GM21528 (cell line): ENCODE measurements at regions not wholly inside any gene's neighbourhood (a gene's known extent, or its start where the extent isn't known, plus 50 kb on each side); places are given as distances from the start of the nearest gene placed in this dataset.

Source experiments
- ATAC-seq: cut with Tn5 transposase; IDR thresholded peaks from one replicate; pipeline ENCODE4 v1.9.1; 2021; ENCODE audit warnings: mild to moderate bottlenecking, moderate library complexity; ENCODE audit not compliant: unreplicated experiment, low FRiP score

- no peak for ATAC-seq
Measured at GRCh38 chr16:49084628-49085390, 196.8 kb downstream of the CBLN1 start.

GRCh38 chr16:49081554-49081953 lies 200.1 kb downstream of the CBLN1 start:
- ATAC-seq, result no peak

- no peak for ATAC-seq
Measured at GRCh38 chr16:49081086-49081485, 200.6 kb downstream of the CBLN1 start.

GRCh38 chr16:49078571-49078970 lies 203.1 kb downstream of the CBLN1 start:
- ATAC-seq, result no peak

- ATAC-seq, result no peak
Measured at GRCh38 chr16:49078104-49078503, 203.5 kb downstream of the CBLN1 start.

- no peak for ATAC-seq
Measured at GRCh38 chr16:49075709-49076108, 205.9 kb downstream of the CBLN1 start.

GRCh38 chr16:49068224-49068623 lies 213.4 kb downstream of the CBLN1 start:
- ATAC-seq, result no peak

- ATAC-seq, result no peak
Measured at GRCh38 chr16:49067776-49068175, 213.9 kb downstream of the CBLN1 start.

- no peak for ATAC-seq
Measured at GRCh38 chr16:49061137-49061714, 220.4 kb downstream of the CBLN1 start.

- no peak for ATAC-seq
Measured at GRCh38 chr16:49060728-49061127, 220.9 kb downstream of the CBLN1 start.

- no peak for ATAC-seq
Measured at GRCh38 chr16:49058382-49058781, 223.3 kb downstream of the CBLN1 start.

GRCh38 chr16:49057936-49058335 lies 223.7 kb downstream of the CBLN1 start:
- no peak for ATAC-seq

GRCh38 chr16:49057391-49057790 lies 224.2 kb downstream of the CBLN1 start:
- no peak for ATAC-seq

GRCh38 chr16:49056546-49056945 lies 225.1 kb downstream of the CBLN1 start:
- ATAC-seq, result no peak

- ATAC-seq, result no peak
Measured at GRCh38 chr16:49055824-49056545, 225.7 kb downstream of the CBLN1 start.

- no peak for ATAC-seq
Measured at GRCh38 chr16:49055291-49055690, 226.3 kb downstream of the CBLN1 start.

- no peak for ATAC-seq
Measured at GRCh38 chr16:49054606-49055005, 227.0 kb downstream of the CBLN1 start.

GRCh38 chr16:49052846-49053245 lies 228.8 kb downstream of the CBLN1 start:
- ATAC-seq, result no peak

- no peak for ATAC-seq
Measured at GRCh38 chr16:49051576-49051975, 230.1 kb downstream of the CBLN1 start.

- no peak for ATAC-seq
Measured at GRCh38 chr16:49050607-49051006, 231.0 kb downstream of the CBLN1 start.

GRCh38 chr16:49049644-49050043 lies 232.0 kb downstream of the CBLN1 start:
- ATAC-seq, result no peak

GRCh38 chr16:49049191-49049590 lies 232.4 kb downstream of the CBLN1 start:
- no peak for ATAC-seq
